Inferior parietal cortex (tissue), 1 donor: ENCODE measurements at regions not wholly inside any gene's neighbourhood (a gene's known extent, or its start where the extent isn't known, plus 50 kb on each side); places are given as distances from the start of the nearest gene placed in this dataset.
A peak's percentile ranks its signal among the peaks of the same experiment; 100 is the strongest.

Experiments used
- DNase-seq: peaks from one replicate; pipeline ENCODE4 v3.0.0-alpha.2; 2016; ENCODE audit errors: extremely low spot score

DNA sequence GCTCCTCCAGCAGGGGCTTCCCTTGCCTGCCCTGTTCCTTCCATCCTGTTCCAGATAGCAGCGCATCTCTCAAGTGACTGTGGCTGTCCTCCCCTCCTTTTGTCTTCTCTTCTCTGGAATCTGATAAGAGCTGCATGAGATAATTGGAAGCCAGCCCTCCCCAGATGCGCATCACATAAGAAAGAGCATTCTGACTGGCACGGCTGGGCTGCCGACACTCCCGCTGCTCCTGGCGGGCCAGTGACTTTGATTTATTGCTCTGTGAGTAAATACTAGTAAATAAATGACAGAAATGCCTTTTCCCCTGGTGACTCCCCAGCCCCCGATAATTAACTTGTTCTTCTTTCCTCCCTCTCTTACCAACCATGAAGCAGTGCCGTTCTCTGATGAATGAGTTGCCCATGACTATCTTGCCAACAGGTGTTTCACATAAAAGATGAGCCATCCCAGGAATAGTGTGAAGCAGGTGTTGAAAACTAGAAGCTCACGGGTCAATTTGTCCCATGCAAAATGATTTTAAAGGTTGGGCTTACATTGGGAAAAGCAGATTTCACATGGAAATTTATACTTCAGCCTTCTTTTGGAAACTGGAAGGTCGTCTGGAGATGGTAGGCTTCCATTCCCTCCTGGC is 212.3 kb downstream of the ERCC6L2 start:
- no peak for DNase-seq

DNA sequence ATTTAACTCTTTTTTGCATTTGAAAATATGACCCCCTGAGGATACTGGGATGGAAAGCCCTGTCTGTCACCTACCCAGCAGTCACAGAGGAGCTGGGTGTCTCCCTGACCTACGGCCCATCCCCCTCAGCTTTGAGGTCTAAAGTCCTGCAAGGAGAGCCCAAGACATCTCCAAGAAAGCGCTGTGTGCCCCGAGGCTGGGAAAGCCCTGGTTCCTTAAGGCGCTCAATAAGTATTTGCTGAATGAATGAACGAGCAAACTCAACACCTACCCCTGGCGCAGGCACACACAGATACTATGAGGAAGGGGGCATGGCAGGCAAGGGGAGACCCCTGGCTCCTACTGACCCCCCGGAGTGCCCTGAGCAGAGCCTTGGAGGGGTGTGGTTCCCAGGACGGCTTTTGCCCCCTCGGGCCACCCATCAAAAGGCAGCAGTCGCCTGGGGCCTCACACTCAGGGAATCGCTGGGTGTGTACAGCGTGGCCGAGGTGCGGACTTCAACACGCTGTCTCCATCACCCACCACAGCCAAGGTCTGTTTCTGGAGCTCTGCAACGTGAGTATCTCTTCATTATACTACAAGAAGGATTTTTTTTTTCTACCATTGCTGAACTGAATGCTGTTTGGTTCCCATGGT is 211.6 kb downstream of the ERCC6L2 start:
- DNase-seq: no peak

DNA sequence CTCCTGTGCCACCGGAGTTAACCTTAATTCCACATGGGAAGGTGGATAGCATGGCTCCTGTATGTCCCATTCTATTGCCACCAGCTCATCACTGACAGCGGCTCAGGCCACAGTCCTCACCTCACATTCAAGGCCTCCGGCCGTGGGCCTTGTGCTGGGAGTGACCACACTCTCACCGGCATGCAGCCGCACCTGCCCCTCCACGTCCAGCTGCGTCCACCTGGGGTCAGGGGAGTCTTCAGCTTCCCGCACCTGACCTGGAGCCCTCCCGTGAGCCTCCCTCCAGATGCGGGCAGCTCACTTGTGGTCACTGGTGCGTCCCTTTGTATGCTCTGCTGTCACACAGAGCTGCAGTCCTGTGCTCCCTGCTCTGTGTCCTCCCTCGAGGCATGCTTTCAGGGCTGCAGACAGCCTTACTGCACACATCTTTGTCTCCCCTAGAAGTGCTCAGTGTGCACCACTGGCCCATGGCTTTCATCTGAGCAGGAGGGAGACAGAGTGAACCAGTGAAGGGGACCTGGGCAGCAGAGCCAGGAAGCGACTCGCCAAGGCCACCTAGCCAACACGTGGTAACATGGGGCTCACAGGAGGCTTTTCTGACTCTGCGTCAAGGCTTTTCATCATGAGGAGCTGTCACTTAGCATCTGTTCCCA is 210.1 kb downstream of the ERCC6L2 start:
- DNase-seq: no peak

DNA sequence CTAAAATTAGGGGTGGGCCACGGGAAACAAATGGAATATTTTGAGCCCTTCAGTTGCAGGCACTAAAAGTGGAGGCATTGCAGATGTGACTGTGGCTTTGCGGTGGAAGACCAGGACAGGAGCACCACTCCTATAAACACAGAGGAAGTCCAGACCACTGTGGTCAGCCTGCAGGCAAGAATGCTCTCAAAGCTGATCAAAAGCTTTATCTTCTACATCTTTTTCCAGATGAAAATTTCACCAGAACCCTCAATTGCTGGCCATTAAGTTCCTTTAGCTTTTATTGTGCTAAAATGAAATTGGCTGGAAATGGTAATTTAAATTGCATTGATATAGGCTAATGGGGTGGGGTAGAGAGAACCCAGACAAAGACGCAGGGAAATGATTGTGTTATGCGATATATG is 208.8 kb downstream of the ERCC6L2 start:
- DNase-seq: no peak

DNA sequence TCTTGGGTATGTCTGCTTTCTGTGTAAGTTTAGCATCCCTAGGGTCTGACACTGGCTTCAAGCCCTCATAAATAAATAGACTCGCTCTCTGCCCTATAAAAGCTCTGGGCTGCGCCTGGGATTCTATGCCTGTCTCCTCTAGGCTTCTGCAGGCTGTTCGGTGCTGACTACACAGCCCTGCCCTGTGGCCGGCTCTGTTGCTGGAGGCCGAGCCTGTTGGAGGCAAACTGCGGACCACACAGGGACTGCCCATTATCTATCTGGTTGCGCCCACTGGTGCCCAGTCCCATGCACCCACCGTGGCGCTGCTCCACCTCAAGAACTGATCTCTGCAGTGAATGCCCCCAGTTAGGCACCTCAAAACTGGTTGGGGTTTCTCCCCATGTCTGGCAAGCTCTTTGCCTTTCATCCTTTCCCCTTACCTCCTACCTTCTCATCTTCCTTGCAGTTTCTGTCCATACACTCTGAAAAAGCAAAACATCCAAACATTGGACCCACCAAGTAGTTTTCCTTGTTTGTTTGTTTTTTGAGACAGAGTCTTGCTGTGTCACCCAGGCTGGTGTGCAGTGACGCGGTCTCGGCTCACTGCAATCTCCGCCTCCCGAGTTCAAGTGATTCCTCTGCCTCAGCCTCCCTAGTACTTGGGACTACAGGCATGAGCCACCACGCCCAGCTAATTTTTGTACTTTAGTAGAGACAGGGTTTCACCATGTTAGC is 207.2 kb downstream of the ERCC6L2 start:
- no peak for DNase-seq

DNA sequence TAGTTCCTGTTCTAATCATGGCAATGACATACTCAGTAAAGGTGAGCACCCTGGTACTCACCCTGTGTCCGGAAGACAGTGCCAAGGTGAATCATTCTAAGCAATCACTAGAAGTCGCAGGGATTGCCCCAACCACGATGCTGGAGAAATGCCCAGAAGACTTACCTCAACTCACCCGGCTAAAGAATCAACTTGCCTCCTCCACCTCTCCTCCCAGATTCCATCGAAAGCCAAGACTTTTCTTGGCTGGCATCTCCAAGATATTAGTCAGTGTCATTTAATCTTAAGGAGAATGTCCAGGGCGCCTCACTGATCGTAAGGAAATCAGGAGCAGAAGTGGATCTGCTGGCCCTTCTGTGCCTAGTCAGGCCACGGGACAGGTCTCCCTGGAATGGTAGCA is 204.9 kb downstream of the ERCC6L2 start:
- DNase-seq: no peak

DNA sequence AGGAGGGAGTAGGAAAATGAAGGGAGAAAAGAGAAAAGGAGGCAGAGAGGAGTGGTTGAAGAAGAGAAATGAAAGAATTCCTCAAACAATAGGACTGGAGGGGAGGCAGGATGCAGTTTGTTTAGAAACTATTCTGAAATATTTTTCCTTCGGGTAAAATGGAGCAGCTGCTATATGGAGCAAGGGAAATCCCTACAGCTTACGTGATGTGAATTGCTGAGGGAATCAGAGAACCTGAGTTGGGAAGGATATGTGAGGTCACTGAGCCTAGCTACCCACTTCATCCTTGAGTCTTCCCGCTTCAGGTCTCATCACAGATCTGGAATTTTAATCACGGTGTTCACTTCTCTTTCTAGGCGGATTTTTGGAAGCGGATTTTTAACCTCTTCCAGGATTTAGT is 204.3 kb downstream of the ERCC6L2 start:
- no peak for DNase-seq

DNA sequence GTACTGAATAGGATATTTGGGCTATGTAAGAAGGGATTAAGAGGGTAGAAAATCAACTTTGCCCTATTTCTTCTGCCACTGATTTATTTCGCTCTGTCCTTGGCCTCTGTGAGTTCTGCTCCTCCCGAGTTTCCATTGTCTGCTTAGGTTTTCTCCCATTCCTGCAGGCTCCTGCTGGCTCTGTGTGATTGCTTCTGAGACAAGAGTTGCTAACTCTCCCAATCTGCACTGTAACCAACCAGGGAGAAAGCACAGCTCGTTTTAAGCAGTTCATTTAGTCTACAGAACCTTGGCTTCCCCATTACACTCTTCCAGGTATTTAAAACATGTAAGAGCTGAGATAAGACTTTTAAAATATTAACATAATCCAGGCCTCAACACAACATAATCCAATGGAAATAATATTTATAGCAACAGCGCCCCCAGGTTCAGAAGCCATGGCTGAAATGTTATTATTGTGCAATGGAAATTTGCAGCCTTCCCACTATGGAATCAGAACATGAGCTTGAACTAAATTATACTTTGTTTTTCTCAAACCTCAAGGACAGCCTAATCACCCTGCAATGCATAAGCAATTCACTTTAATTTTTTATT is 203.5 kb downstream of the ERCC6L2 start:
- no peak for DNase-seq

DNA sequence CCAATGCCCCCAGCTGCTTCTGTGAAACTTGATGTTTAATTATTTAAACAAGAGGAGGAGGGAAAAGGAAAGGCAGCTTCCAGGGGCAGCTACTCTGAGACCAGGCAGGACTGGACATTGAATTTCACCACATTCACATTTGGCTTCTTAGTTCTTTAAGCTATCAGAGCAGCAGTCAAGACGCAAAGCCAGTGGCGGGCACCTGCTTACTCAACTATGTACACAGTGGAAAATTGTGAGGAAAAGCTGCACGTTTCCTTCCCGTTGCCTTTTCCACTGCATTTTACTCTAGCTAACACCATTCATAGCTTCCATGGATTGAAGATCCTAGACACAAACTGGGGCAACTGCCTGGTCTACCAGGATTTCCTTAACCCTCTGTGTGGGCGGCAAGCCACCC is 200.3 kb downstream of the ERCC6L2 start:
- DNase-seq: no peak

DNA sequence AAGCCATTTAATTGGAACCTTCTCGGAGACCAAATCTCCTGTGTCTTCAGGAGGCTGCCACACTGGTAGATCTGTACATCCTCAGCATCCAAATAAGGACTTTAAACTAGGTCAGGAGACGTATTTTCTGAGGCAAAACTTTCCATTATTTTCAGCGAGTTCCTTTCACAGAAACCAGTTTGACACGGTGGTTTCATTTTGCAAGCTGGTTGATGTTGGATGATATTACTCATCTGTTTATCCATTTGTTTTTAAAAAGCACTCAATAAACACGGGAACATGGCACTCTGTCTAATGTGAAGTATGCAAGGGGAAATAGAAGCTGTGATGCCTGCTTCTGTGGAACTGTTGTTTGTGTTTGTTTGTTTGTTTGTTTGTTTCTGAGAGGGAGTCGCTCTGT is 199.6 kb downstream of the ERCC6L2 start:
- no peak for DNase-seq

DNA sequence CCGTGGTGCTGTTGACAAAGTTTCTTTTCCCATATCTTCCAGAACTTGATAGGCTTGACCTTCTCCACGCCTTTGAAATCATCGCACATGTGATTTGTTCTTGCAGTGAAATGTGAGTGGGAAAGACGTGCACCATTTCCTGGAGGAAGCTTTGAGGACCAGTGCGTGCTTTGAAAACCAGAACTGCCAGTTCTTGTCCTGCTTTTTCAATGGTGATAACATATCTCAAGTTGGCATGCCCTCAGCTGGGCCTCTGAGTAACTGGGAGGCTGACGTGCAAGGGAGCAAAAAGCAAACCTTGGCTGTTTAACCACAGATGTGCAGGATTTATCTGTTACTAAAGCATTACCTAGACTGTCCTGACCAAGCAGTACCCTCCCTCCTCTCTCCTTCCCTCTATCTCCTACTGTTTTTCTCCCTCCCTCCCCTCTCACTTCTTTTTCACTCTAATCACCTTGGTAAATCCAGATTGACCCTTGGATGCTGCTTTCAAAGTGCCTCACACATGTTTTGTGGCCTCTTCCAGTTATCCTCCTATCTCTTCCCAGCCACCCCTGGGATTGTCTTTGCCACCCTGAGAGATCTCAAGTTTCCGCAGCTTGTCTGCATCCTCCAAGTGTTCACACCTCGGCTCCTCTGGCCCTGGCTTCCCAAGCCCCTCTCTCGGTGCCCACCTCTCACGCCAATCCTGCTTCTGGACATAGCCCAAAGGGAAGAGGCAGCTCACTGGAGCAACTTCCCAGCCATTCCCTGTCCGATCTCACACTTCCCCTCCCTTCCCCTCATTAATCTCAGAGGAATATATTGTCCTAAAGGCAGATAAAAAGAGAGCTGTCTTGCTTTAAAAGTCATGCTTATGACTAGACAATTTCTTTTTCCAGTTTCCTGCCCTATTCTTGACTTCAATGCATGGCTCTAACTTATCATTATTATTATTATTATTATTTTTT is 198.3 kb downstream of the ERCC6L2 start:
- no peak for DNase-seq

DNA sequence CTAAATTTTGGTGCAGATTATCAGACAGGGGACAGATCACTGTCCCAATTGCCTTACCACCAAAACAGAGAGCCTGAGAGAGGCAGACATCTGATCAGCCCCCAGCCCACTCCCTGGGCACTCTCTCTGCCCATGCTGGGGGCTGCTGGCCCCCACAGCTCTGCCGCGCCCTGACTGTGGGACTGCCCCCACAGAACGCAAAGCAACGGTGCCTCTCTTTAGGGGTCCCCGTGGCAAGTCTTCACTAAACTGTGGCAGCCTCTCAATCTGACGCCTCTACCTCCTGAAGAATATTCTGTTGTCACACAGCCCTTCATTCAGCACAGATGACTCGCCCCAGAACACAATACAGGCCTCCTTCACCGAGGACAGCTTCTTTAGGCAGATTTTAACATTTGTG is 197.4 kb downstream of the ERCC6L2 start:
- DNase-seq: no peak

DNA sequence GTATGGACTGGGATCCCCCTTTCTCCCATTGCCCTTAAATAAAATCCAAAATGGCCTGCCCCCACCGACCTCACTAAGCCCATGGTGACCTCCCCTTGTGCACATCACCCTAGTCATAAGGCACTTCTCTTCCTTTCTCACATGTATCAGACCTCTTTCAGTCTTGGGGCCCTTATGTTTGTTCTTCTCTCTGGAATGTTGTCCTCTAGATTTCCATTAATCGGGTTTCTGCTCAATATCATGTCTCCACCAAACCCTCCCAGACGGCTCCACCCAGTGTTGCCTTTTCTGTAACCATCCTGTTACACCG is 196.3 kb downstream of the ERCC6L2 start:
- DNase-seq: no peak

DNA sequence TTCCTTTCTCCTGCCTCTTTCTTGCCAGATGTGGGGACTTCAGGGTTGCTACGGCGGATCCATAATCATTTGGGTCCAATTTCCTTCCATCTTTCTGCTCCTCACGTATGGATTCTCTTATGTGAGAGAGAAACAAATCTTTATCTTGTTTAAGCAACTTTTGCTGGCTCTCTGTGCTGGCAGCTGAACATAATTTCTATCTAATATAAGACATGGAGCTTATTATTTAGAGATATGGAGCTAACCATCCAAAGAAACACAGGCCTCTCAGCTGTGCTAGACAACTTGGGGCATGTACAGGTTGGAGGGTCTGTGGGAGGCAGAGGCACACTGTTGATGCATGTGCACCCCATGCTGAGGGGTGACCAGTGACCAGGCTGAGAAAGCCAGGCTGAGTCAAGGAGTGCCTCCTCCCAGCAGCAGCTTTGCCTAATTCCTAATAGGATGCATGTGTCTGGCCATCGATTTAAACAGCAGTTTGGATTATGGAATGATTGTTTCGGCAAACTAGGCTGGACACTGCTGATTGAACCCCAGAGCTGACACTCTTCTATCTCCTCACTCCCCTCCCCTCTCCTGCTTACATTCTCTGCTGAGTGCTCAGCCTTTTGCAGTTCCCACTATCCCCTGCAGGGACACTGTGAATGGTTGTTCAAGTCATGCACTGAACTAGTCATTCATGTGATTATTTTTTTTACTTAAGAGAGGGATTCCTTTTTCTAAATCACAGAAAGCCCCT is 195.8 kb downstream of the ERCC6L2 start:
- peak; percentile 13 for DNase-seq

DNA sequence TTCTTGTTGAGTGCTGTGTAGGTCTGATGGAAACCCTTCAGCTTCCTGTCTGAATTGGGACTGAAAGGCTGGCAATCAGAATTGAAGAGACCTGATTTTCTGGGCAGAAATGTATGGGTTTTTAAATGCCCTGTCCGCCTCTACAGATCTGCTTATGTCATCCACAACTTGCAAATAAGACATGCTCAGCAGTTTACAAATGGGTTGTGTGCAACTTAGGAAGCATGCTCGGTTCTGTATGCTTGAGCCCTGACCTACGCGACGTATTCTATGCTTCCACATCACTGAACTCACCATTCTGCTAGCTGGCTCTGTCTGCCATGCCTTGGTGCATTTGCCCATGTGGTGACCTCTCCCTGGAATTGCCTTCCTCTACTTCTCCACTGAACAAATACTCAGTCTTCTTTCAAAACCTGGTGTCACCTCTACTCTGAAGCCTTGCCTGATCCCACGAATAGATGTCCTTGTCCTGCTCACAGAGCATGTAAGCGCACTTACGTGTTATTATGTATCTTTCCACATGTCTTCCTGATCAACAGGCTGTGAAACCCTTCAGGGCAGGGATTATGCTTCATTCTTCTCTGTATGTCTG is 194.2 kb downstream of the ERCC6L2 start:
- DNase-seq: no peak

DNA sequence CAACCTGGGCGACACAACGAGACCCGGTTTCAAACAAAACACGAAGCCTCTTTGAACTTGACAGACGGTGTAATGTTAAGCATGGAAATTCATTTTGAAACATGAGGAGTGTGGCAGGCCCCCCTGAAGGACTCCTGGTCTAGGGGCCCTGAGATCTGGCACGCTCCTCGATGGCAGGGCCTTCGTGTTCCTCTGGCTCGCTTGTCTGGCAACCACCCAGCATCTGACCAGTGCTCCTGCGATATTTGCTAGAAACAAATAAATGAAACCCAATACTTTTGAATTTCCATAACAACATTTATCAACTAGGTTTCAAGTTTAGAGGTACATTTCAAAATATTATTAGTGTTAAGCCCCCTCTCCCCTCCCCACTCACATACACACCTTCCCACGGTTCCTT is 193.0 kb downstream of the ERCC6L2 start:
- no peak for DNase-seq

DNA sequence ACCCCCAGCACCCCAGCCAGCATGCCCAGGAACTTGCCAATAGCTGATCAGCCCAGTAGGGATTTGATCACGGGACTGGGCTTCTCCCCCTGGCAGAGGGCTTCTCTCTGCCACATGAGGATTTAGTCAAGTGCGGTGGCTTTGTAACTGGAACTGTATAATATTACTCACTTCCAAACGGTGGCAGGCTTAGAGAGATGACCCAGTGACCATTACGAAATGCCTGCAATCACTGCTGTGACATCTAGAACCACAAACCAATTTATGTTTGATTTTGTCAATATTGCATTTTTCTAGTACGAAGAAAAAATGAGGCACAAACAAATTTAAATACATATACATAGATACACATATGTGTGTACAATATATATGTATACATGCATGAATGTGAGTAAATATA is 192.1 kb downstream of the ERCC6L2 start:
- no peak for DNase-seq

DNA sequence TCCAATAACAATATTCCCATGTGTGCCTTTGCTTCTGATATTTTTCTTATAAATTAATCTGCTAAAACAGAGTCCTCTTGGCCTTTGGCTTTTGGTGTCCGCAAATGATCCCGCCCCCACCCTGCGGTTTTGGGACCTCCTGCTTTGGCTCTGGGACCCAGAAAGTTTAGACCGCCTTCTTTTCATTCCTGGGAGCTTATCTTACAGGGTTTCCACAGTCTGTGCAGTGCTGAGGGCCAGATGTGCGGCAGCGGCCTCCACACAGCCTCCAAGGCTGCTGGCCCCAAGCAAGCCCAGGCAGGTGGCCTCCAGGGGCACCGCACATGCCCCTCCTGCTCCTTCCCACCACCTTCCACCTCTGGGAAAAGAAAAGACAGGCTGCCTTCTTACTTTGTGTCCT is 191.5 kb downstream of the ERCC6L2 start:
- DNase-seq: no peak

DNA sequence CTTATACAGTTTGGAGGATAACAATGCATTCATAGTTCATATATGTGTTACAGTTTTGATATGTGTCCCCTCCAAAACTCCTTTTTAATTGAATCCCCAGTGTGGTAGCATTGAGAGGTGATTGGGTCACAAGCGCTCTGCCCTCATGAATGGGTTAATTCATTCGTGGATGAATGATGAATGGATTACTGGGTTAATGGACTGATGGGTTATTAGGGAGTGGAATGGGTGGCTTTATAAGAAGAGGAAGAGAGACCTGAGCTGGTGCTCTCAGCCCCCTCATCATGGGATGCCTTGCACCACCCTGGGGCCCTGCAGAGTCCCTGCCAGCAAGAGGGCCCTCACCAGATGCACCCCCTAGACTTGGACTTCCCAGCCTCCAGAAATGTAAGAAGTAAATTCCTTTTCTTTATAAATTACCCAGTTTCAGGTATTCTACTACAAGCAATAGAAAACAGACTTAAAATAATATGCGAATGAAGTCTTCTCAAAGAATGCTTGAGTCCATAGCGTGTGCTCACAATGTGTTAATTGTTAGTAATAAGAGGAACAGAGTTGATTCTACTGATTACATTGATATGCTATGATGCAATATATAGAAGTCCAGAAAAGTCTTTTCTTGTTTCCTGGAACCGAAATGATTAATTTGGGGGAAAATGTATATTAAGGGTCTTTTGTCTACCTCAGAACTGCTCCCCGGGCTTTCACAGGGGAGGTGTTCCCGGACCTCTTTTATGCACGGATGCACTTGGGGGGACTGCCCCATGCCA is 190.2 kb downstream of the ERCC6L2 start:
- DNase-seq: no peak
